Amniotic epithelial cell (primary cell): ENCODE measurements at regions not wholly inside any gene's neighbourhood (a gene's known extent, or its start where the extent isn't known, plus 50 kb on each side); places are given as distances from the start of the nearest gene placed in this dataset.
"Not testable (repeated sequence)": the region's sequence is repeated elsewhere in the genome, so short reads cannot be mapped to it uniquely, and the experiment has no call there.

Experiments used
- DNase-seq: peaks from one replicate; pipeline ENCODE4 v3.0.0-alpha.2; 2010; ENCODE audit warnings: low read depth

GRCh38 chr6:48994811-48995210 is 468.2 kb downstream of the MMUT start:
- DNase-seq: no peak

- DNase-seq: no peak
Observed at GRCh38 chr6:48990739-48991138, 472.3 kb downstream of the MMUT start.

- DNase-seq: no peak
Observed at GRCh38 chr6:48986845-48987244, 476.2 kb downstream of the MMUT start.

- no peak for DNase-seq
Observed at GRCh38 chr6:48986105-48986504, 476.9 kb downstream of the MMUT start.

- no peak for DNase-seq
Observed at GRCh38 chr6:48985025-48985424, 478.0 kb downstream of the MMUT start.

- not testable (repeated sequence) for DNase-seq
Observed at GRCh38 chr6:48983968-48984367, 479.1 kb downstream of the MMUT start.

- DNase-seq: no peak
Observed at GRCh38 chr6:48983377-48983776, 479.7 kb downstream of the MMUT start.

GRCh38 chr6:48979806-48980205 is 483.2 kb downstream of the MMUT start:
- no peak for DNase-seq

GRCh38 chr6:48979085-48979484 is 484.0 kb downstream of the MMUT start:
- no peak for DNase-seq

GRCh38 chr6:48978016-48978415 is 485.0 kb downstream of the MMUT start:
- DNase-seq: peak; percentile 3

- no peak for DNase-seq
Observed at GRCh38 chr6:48977573-48977972, 485.5 kb downstream of the MMUT start.

GRCh38 chr6:48973491-48973890 is 489.6 kb downstream of the MMUT start:
- DNase-seq: peak; percentile 49

- DNase-seq: no peak
Observed at GRCh38 chr6:48961781-48962415, 501.2 kb downstream of the MMUT start.

GRCh38 chr6:48959251-48960060 is 503.6 kb downstream of the MMUT start:
- no peak for DNase-seq

- no peak for DNase-seq
Observed at GRCh38 chr6:48957781-48958180, 505.3 kb downstream of the MMUT start.

GRCh38 chr6:48951917-48952316 is 511.1 kb downstream of the MMUT start:
- DNase-seq: no peak

GRCh38 chr6:48944276-48944675 is 518.8 kb downstream of the MMUT start:
- DNase-seq: not testable (repeated sequence)

GRCh38 chr6:48933136-48933535 is 529.9 kb downstream of the MMUT start:
- no peak for DNase-seq

GRCh38 chr6:48928937-48929336 is 534.1 kb downstream of the MMUT start:
- DNase-seq: no peak

- no peak for DNase-seq
Observed at GRCh38 chr6:48922837-48923236, 540.2 kb downstream of the MMUT start.

GRCh38 chr6:48919555-48919954 is 543.5 kb downstream of the MMUT start:
- no peak for DNase-seq

GRCh38 chr6:48917233-48917632 is 545.8 kb downstream of the MMUT start:
- no peak for DNase-seq

- DNase-seq: no peak
Observed at GRCh38 chr6:48916607-48917006, 546.4 kb downstream of the MMUT start.

GRCh38 chr6:48915591-48915990 is 547.5 kb downstream of the MMUT start:
- DNase-seq: no peak
